GM19455 (cell line): ENCODE measurements at regions not wholly inside any gene's neighbourhood (a gene's known extent, or its start where the extent isn't known, plus 50 kb on each side); places are given as distances from the start of the nearest gene placed in this dataset.

Experiments
- ATAC-seq: cut with Tn5 transposase; IDR thresholded peaks from one replicate; pipeline ENCODE4 v1.9.1; 2021; ENCODE audit not compliant: unreplicated experiment

DNA sequence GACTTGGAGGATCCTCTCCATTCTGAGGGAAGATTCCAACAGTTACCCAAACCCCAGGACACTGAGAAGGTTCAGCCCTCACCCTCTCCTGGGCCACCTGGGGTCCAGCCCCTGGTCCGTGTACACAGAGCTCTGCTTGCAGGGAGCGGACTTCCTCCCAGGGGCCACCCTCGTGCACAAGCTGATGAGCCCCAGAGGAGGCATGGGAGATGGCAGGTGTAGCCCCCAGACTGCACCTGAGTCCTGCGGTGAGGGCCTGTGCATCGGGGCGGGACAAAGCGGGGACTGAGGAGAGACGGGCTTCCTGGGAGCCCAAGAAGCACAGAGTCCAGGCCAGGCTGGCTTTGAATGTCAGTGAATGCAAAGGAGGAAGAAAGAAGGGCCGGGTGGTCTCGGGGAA is 1374.9 kb downstream of the BRD1 start:
- no peak for ATAC-seq

DNA sequence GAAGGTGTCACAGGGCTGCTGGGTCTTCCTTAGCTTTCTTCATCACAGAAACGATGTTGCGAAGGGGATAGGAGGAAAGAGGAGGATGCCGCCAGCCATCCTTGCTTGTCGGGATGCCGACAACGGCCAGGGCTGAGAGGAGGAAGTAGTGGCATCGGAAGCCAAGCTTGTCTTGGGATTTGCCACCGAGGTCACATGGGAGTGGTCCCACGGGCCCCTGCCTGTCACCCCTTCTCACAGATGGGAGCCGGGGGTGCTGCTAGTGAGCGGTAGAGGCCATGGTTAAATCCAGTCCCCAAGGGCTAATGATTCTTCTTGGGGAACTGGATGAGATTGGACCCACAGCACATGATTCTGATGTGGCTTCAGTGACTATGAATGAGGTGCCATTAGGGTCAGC is 1375.8 kb downstream of the BRD1 start:
- ATAC-seq: no peak

- ATAC-seq: no peak
Measured at GRCh38 chr22:48450188-48450825, 1377.4 kb downstream of the BRD1 start.

DNA sequence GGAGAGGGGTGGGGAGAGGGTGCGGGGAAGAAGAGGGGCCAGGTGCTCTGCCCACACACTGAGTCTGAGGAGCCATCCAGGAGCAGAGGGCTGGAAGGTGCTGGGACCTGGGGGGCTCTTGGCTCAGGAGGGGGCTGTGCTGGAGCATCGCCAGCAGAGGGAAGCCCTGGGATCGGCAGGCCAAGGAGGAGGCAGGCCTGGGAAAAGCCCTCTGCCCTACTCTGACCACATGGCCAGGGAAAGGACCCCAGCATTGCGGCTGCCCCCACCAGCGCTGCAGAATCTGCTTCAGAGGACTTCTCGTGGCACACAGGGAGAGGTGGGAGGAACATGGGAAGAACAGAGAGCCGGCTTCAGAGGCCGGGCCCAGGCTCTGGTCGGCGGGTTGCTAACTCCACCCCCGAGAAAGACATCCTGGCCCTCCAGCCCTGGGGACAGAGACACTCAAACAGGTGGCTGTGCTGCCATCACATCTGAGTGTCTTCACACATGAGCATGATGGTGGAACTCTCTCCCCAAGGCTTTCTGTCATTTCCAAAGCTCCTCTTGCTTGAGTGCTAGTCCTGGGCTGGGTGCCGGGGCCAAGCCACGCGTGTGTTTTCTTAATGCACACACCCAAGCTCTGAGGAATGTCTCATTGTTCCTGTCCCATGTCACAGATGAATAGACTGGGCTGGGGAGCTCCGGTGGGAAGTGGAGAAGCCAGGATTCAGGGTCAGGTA is 1378.0 kb downstream of the BRD1 start:
- no peak for ATAC-seq

DNA sequence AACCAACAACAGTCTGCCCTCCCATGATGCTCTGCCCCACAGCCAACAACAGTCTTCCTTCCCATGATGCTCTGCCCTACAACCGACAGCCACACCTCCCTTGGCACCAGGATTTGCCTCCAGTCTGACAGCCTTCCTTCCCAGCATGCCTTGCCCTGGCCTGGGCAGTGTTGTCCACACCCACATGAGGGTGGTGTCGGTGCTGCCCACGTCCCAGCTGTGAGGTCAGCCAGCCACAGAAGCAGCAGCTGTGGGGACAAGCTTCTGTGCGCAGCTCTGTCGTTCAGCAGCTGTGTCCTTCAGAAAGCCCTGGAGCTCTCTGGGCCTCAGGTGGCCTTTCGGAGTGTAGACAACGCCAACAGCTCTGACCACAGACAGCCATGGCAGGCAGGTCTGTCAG is 1378.9 kb downstream of the BRD1 start:
- no peak for ATAC-seq

DNA sequence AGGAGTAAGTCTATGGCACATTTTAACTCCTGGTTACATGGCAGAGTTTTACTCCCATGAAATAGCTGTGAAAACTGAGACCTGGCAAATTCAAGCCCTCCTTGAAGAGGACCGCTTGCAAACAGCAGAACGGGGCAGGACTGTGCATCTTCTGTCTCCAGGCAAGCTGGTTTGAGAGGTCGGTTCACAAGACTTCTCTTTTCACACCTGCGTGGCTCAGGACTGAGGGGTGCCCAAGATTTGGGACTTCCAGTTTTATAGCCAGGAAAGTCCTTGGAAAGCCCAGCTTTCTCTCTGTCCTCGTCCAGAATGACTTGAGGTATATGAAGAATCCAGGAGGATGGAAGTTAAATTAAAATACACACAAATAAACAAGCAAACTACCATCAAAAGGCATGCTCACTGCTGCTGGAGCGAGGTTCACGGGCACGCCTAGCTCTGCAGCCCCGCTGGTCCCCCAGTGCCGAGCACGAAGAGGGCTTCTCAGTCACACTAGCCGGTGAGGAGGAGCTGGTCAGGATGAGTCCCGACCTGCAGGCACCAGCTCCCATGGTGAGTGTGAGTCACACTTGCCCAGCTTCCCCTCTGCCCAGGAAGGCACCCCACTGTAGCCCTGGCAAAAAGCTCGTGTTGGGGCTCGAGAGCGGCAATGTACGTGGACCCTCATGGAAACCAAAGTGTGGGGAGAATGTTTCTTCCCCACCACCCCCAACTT is 1382.4 kb downstream of the BRD1 start:
- ATAC-seq: no peak

- ATAC-seq: no peak
Measured at GRCh38 chr22:48444320-48445112, 1383.2 kb downstream of the BRD1 start.

DNA sequence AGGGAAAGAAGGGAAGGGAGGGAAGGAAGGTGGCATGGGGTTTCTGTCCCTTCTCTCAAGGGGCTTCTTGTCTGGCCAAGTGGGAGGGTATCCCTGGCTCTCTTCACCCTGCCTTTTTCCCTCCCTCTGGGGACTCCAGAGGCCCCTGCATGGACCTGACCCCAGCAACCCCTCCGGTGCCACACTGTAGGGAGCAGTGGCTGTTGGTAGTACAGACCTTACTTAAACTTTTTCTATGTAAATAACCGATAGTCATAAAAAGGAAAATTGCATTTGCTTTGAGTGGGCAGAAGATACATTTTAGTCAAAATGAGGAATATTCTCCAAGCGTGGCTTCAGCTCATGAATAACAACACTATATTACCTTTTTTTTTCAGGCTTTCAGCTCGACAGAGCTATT is 1384.0 kb downstream of the BRD1 start:
- ATAC-seq: no peak

DNA sequence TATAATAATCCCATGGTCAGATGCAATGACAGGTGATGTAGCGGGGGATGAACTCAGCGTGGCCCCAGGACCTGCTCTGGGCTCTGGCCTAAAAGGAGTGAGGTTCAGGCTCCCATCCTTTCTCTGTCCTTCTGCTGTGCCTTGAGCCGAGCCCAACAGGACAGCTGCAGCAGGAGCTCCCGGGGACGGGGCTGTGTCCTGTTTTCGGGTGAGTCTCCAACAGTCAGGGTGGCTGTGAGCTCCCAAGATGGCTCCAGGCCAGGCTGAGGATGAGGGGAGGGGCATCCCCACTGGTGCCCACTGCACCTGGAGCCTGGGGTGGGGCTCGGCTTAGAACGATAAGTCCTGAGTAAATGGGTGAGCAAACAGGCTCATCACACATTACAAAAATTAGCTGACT is 1385.0 kb downstream of the BRD1 start:
- no peak for ATAC-seq

GRCh38 chr22:48441553-48441850 is 1386.2 kb downstream of the BRD1 start:
- ATAC-seq: no peak

GRCh38 chr22:48440673-48441552 is 1386.8 kb downstream of the BRD1 start:
- no peak for ATAC-seq

DNA sequence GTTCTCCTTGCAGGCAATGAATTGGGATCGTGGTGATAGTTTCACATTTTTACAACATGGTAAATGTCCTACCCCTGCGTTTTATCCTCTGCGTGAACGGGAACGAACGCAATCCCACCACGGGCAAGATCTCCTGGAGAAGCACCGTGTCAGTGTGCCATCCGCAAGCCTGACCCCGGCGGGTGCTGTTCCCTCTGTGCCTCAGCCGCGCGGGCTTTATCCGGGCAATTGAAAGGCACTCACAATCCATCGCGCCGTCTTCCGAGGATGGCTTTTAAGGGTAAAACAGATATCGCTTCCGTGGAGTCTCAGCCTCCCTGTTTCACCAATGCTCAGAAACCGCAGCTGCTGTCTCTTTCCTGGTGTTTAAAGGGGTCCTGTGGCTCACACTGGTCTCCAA is 1387.5 kb downstream of the BRD1 start:
- ATAC-seq: no peak

DNA sequence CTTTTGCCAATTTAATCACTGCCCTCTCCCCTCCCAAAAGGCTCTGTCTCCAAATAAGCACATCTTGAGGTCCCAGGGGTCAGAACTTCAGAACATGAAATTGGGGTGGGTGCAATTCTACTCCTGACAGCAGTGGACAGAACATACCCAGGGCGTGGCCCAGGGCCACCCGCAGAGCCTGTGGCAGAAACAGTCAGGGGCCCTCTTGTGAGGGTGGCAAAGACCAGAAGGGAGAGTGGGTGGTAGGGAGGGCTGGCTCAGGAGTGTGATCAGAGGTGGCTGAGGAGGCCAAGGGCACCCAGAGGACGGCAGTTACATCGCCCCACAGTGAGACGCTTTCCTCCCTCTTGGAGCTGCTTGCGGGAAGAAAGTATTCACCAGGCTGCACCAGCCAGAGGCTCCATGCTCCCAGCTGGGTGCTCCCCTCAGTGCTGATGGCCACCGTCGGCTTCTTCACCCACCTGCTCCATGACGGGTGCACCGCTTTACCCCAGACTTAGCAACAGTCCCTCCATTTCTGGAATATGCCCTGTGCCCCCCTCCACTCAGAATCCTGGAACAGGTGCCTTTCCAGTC is 1388.0 kb downstream of the BRD1 start:
- ATAC-seq: no peak

GRCh38 chr22:48438800-48439559 is 1388.7 kb downstream of the BRD1 start:
- no peak for ATAC-seq

DNA sequence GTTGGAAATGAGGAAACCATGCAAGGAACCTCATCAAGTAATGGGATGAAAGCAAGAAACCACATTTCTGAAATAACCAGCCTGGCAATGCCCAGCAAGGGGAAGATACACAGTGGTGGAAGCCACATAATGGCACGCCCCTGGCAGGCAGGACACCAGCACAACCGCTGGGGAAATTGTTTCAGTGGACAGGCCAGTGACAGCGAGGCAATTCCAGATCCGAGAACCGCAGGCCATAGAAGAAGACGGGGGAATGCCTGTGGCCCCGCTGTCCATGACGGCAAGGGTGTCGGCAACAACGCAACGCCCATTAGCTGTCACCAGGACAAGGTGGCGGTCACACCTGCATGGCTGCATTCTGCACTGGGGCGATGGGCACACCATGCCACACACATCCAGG is 1389.6 kb downstream of the BRD1 start:
- ATAC-seq: no peak

DNA sequence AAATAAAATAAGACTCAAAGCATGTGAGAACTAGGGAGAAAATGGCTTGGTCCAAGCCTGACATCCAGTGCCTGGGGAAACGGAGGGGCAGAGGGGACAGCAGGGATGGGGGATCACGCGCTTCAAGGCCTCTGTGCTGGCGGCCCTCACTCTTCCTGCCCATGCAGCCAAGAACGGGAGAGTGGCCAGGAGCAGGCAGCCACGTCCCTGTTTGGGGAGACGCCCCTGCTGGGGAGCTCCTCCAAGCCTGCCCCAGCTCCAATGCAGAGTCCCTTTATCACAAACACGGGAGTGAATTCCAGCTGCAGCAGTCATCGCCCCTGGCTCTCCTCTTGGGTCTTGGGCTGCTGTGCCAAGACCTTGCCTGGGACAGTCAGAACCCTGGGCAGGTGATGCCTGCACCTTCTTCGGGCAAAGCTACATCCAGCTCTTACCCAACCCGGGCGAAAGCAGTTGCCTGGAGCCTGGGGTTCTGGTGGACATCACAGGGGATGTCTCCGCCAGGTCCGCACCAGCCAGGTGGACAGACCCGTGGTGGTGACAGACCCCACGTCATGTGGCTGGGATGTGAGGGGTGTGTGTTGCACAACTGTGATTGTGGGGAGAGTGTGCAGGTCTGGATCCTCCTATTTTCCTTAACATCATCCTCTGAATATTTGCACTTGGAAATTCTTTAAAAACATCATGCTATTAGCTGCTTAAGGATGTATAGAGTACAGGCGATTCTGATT is 1391.3 kb downstream of the BRD1 start:
- no peak for ATAC-seq

DNA sequence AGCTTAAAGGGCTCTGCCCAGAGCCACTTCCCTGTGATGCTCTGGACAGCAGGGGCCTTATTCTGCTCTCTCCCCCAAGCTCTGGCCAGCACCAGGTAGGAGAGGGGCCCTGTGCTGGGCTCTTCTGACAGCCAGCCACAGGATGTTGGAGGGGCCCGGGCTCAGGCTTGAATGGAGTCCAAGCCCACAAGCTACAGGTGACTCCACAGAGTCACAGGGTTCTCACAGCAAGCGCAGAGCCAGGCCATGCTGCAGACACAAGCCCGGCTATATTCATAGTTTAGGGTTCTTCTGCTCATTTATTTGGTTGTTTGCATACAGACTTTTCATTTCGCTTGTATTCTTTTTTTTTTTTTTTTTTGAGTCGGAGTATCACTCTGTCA is 1392.8 kb downstream of the BRD1 start:
- ATAC-seq: no peak

DNA sequence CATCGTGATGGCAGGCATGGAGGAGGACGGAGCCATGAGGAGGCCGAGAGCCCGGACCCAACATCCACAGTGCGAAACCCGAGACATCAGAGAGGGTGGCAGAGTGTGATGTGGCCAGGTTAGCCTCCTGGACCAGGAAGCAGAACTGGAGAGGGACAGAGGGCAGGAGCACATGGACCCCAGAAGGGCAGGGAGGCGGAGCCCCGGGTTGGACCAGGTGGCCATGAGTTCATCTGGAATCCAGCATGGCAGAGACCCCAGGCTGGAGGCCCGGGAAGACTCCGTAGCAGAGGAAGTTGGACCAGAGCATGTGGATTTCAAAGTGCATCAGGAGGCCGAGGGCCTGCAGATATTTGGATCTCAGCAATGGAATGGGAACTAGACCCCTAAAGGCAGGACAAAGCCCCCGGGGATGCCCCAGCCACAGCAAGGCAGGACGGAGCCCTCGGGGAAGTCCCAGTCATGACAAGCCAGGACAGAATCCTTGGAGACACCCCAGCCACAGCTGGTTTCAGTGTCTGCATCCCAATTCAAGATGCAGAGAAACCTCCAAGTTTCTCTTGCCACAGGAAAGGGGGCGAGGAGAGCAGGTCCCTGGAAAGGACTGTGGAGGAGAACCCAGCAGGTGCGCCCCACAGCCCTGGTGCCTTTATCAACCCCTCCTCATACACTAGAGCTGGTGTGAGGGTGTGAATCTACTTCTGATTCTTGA is 1393.4 kb downstream of the BRD1 start:
- no peak for ATAC-seq
